GM13977 (cell line): ENCODE measurements at regions not wholly inside any gene's neighbourhood (a gene's known extent, or its start where the extent isn't known, plus 50 kb on each side); places are given as distances from the start of the nearest gene placed in this dataset.

Source experiments
- DNase-seq: peaks from one replicate; pipeline ENCODE4 v3.0.0; 2012; ENCODE audit warnings: low spot score
- CTCF ChIP-seq: IDR thresholded peaks from 2 replicates; pipeline ENCODE4 v1.5.1; 2012; ENCODE audit warnings: mild to moderate bottlenecking, control low read depth; ENCODE audit not compliant: insufficient read depth; ENCODE audit errors: extremely low read depth, missing control alignments
- in situ Hi-C: fragments of 300-500 bp; cut with MboI; formaldehyde crosslinking; loops from one replicate; pipeline ENCODE4 v1.12.0; 2022; ENCODE audit warnings: low sequenced_read_pairs, low pct_unique_long_range_greater_than_20kb, mixed read lengths, inconsistent platforms; ENCODE audit not compliant: unreplicated experiment

- TF ChIP-seq CTCF, result no peak
- no peak for DNase-seq
- in situ Hi-C loops, result no loop called here
These were observed 114.2 kb downstream of the IRX1 start for GRCh38 chr5:3709717-3710348.

GRCh38 chr5:3715062-3715461 is 119.4 kb downstream of the IRX1 start:
- no peak for DNase-seq
- in situ Hi-C loops, result no loop called here
- TF ChIP-seq CTCF, result no peak

GRCh38 chr5:3729631-3730030 is 134.0 kb downstream of the IRX1 start:
- in situ Hi-C loops, result no loop called here
- no peak for TF ChIP-seq CTCF
- no peak for DNase-seq

GRCh38 chr5:3734632-3735031 is 139.0 kb downstream of the IRX1 start:
- DNase-seq, result no peak
- TF ChIP-seq CTCF, result no peak
- in situ Hi-C loops, result no loop called here

- TF ChIP-seq CTCF, result no peak
- in situ Hi-C loops, result no loop called here
- DNase-seq, result no peak
These were observed 140.8 kb downstream of the IRX1 start for GRCh38 chr5:3736466-3736865.

- DNase-seq, result no peak
- in situ Hi-C loops, result no loop called here
- TF ChIP-seq CTCF, result no peak
These were observed 141.3 kb downstream of the IRX1 start for GRCh38 chr5:3736926-3737325.

GRCh38 chr5:3738919-3739318 is 143.3 kb downstream of the IRX1 start:
- in situ Hi-C loops, result no loop called here
- TF ChIP-seq CTCF, result no peak
- DNase-seq, result no peak
